ENCODE measurements at regions not wholly inside any gene's neighbourhood (a gene's known extent, or its start where the extent isn't known, plus 50 kb on each side); places are given as distances from the start of the nearest gene placed in this dataset.

GRCh38 chr19:28397306-28397705, 815.6 kb downstream of the UQCRFS1 start:
- Histone ChIP-seq H3K27ac (replicated peaks) (no peak overlapping the region), H3K27me3 (ENCODE audit: insufficient read depth, poor library complexity, severe bottlenecking) (no peaks in the 10 kb centered on the region), H3K4me3 (replicated peaks; ENCODE audit: insufficient read depth, low read length) (no peak overlapping the region)
- no peak for DNase-seq (ENCODE audit: low read depth in 1 of 2, low spot score in 1 of 2)
- TF ChIP-seq SPI1 (IDR thresholded peaks at IDR 0.05; ENCODE audit: borderline replicate concordance, low read depth) (no peak), POLR2AphosphoS5 (IDR thresholded peaks at IDR 0.05; ENCODE audit: low read depth) (no peak), REST (IDR thresholded peaks at IDR 0.05; ENCODE audit: insufficient replicate concordance, low read depth) (no peak), GABPA (IDR thresholded peaks at IDR 0.05; ENCODE audit: low read depth) (no peak), CTCF (IDR thresholded peaks at IDR 0.05; ENCODE audit: insufficient read depth, low read length) (no peak)

GRCh38 chr19:28396287-28396831, 816.6 kb downstream of the UQCRFS1 start:
- TF ChIP-seq REST (IDR thresholded peaks at IDR 0.05; ENCODE audit: insufficient replicate concordance, low read depth) (peak; percentile 64), CTCF (IDR thresholded peaks at IDR 0.05; ENCODE audit: insufficient read depth, low read length) (no peak)
- no peak overlapping the region for H3K4me3 ChIP-seq (replicated peaks; ENCODE audit: insufficient read depth, low read length)
- no peaks in the 10 kb centered on the region for H3K27me3 ChIP-seq (ENCODE audit: insufficient read depth, poor library complexity, severe bottlenecking)
- no peak for DNase-seq (ENCODE audit: low read depth in 1 of 2, low spot score in 1 of 2)
- H3K27ac ChIP-seq (replicated peaks): no peak overlapping the region

GRCh38 chr19:28394725-28395124, 818.2 kb downstream of the UQCRFS1 start:
- peak; percentile 52; the same call in 1 of the 2 replicates for TF ChIP-seq SPI1 (IDR thresholded peaks at IDR 0.05; ENCODE audit: borderline replicate concordance, low read depth)
- TF ChIP-seq REST (IDR thresholded peaks at IDR 0.05; ENCODE audit: insufficient replicate concordance, low read depth): no peak
- no peak overlapping the region for H3K27ac ChIP-seq (replicated peaks)
- H3K4me3 ChIP-seq (replicated peaks; ENCODE audit: insufficient read depth, low read length): no peak overlapping the region
- H3K27me3 ChIP-seq (ENCODE audit: insufficient read depth, poor library complexity, severe bottlenecking): no peaks in the 10 kb centered on the region
- DNase-seq (ENCODE audit: low read depth in 1 of 2, low spot score in 1 of 2): no peak
